ENCODE measurements at regions not wholly inside any gene's neighbourhood (a gene's known extent, or its start where the extent isn't known, plus 50 kb on each side); places are given as distances from the start of the nearest gene placed in this dataset.
"Not testable (repeated sequence)": the region's sequence is repeated elsewhere in the genome, so short reads cannot be mapped to it uniquely, and the experiment has no call there.

GRCh38 chr2:48202863-48203642 is 111.4 kb upstream of the FOXN2 start:
- H3K9me3 Mint-ChIP-seq (ENCODE audit: low read depth) = peaks cover 3% of the 10 kb centered on the region
- no peak overlapping the region for H3K27ac Mint-ChIP-seq
- DNase-seq (ENCODE audit: low spot score, unreplicated experiment) = no peak
- TF ChIP-seq, protein P1, sequence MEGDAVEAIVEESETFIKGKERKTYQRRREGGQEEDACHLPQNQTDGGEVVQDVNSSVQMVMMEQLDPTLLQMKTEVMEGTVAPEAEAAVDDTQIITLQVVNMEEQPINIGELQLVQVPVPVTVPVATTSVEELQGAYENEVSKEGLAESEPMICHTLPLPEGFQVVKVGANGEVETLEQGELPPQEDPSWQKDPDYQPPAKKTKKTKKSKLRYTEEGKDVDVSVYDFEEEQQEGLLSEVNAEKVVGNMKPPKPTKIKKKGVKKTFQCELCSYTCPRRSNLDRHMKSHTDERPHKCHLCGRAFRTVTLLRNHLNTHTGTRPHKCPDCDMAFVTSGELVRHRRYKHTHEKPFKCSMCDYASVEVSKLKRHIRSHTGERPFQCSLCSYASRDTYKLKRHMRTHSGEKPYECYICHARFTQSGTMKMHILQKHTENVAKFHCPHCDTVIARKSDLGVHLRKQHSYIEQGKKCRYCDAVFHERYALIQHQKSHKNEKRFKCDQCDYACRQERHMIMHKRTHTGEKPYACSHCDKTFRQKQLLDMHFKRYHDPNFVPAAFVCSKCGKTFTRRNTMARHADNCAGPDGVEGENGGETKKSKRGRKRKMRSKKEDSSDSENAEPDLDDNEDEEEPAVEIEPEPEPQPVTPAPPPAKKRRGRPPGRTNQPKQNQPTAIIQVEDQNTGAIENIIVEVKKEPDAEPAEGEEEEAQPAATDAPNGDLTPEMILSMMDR (IDR thresholded peaks at IDR 0.05; ENCODE audit: unreplicated experiment) = no peak
- H3K27me3 Mint-ChIP-seq = no peaks in the 10 kb centered on the region
- H3K4me1 Mint-ChIP-seq (ENCODE audit: low read depth) = peaks cover 7% of the 10 kb centered on the region
- H3K4me3 Mint-ChIP-seq (ENCODE audit: low read depth) = no peak overlapping the region
- H3K36me3 Mint-ChIP-seq (ENCODE audit: insufficient read depth) = no peaks in the 10 kb centered on the region

GRCh38 chr2:48203668-48204067 is 110.8 kb upstream of the FOXN2 start:
- Mint-ChIP-seq H3K4me1 (ENCODE audit: low read depth) (peaks cover 8% of the 10 kb centered on the region), H3K27ac (no peak overlapping the region), H3K4me3 (ENCODE audit: low read depth) (no peak overlapping the region), H3K27me3 (no peaks in the 10 kb centered on the region), H3K36me3 (ENCODE audit: insufficient read depth) (no peaks in the 10 kb centered on the region), H3K9me3 (ENCODE audit: low read depth) (peaks cover 3% of the 10 kb centered on the region)
- DNase-seq (ENCODE audit: low spot score, unreplicated experiment) = no peak
- TF ChIP-seq, protein P1 (IDR thresholded peaks at IDR 0.05; ENCODE audit: unreplicated experiment) = no peak

GRCh38 chr2:48204750-48205136 is 109.7 kb upstream of the FOXN2 start:
- Mint-ChIP-seq H3K4me3 (ENCODE audit: low read depth) (no peak overlapping the region), H3K4me1 (ENCODE audit: low read depth) (peaks cover 9% of the 10 kb centered on the region), H3K36me3 (ENCODE audit: insufficient read depth) (no peaks in the 10 kb centered on the region), H3K27me3 (no peaks in the 10 kb centered on the region), H3K9me3 (ENCODE audit: low read depth) (peaks cover 3% of the 10 kb centered on the region), H3K27ac (no peak overlapping the region)
- TF ChIP-seq, protein P1 (IDR thresholded peaks at IDR 0.05; ENCODE audit: unreplicated experiment) = no peak
- no peak for DNase-seq (ENCODE audit: low spot score, unreplicated experiment)

GRCh38 chr2:48205137-48205798 is 109.2 kb upstream of the FOXN2 start:
- no peaks in the 10 kb centered on the region for H3K36me3 Mint-ChIP-seq (ENCODE audit: insufficient read depth)
- peaks cover 3% of the 10 kb centered on the region for H3K9me3 Mint-ChIP-seq (ENCODE audit: low read depth)
- no peak for DNase-seq (ENCODE audit: low spot score, unreplicated experiment)
- peaks cover 9% of the 10 kb centered on the region for H3K4me1 Mint-ChIP-seq (ENCODE audit: low read depth)
- H3K27ac Mint-ChIP-seq = no peak overlapping the region
- no peak overlapping the region for H3K4me3 Mint-ChIP-seq (ENCODE audit: low read depth)
- TF ChIP-seq, protein P1 (IDR thresholded peaks at IDR 0.05; ENCODE audit: unreplicated experiment) = peak; percentile 12
- no peaks in the 10 kb centered on the region for H3K27me3 Mint-ChIP-seq

DNA sequence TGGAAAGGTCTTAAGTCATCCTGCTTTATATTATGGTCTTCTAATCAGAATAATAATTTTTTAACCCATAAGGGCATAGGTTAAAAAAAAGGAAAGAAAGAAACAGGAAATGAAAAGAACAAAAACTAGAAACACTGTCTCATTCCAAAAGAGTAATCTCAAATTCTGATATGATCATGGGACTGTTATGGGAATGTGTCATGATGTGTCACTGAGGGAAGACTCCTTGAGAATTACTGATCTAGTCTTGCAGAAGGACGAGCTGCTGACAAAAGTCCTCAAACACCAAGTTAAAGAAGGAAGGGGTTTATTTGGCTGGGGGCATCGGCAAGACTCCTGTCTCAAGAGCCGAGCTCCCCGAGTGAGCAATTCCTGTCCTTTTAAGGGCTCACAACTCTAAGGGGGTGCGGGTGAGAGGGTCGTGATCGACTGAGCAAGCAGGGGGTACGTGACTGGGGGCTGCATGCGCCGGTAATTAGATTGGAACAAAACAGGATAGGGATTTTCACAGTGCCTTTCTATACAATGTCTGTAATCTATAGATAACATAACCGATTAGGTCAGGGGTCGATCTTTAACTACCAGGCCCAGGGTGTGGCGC is 108.3 kb upstream of the FOXN2 start:
- H3K27ac Mint-ChIP-seq; H3K4me3 Mint-ChIP-seq (ENCODE audit: low read depth); H3K4me1 Mint-ChIP-seq (ENCODE audit: low read depth); DNase-seq (ENCODE audit: low spot score, unreplicated experiment); H3K27me3 Mint-ChIP-seq; H3K9me3 Mint-ChIP-seq (ENCODE audit: low read depth); H3K36me3 Mint-ChIP-seq (ENCODE audit: insufficient read depth): not testable (repeated sequence)
